Liver (tissue), 3 donors: ENCODE measurements at regions not wholly inside any gene's neighbourhood (a gene's known extent, or its start where the extent isn't known, plus 50 kb on each side); places are given as distances from the start of the nearest gene placed in this dataset.

Source experiments
- CTCF ChIP-seq: fragments of 150-350 bp; IDR thresholded peaks from 2 replicates; pipeline ENCODE4 v1.5.1; 2017; ENCODE audit warnings: improper control_type of control experiment, low read depth, low read length; ENCODE audit not compliant: missing input control
- JUND ChIP-seq, 2 donors: IDR thresholded peaks; 2 replicates each; pipeline ENCODE4 v1.6.1; 2016; ENCODE audit warnings: antibody characterized with exemption in 2 of 2
- MAX ChIP-seq: IDR thresholded peaks from 2 replicates; pipeline ENCODE4 v1.6.1; 2016; ENCODE audit warnings: antibody characterized with exemption
- REST ChIP-seq: IDR thresholded peaks from 2 replicates; pipeline ENCODE4 v1.6.1; 2016; ENCODE audit warnings: antibody characterized with exemption, mild to moderate bottlenecking
- SP1 ChIP-seq: IDR thresholded peaks from 2 replicates; pipeline ENCODE4 v1.6.1; 2018; ENCODE audit warnings: antibody characterized with exemption, mild to moderate bottlenecking
- TAF1 ChIP-seq: conservative IDR thresholded peaks from 2 replicates; pipeline ENCODE4 v1.6.1; 2016; ENCODE audit warnings: antibody characterized with exemption, mild to moderate bottlenecking
- YY1 ChIP-seq: IDR thresholded peaks from 2 replicates; pipeline ENCODE4 v1.6.1; 2016; ENCODE audit warnings: antibody characterized with exemption, mild to moderate bottlenecking
- ZBTB33 ChIP-seq: IDR thresholded peaks from 2 replicates; pipeline ENCODE4 v1.6.1; 2016; ENCODE audit warnings: antibody characterized with exemption
- donor health status: healthy.
- donor health status: healthy.

- TF ChIP-seq TAF1, result no peak
- TF ChIP-seq CTCF, result no peak
- TF ChIP-seq YY1, result no peak
- TF ChIP-seq ZBTB33, result no peak
- TF ChIP-seq REST, result no peak
- TF ChIP-seq MAX, result no peak
- TF ChIP-seq JUND (IDR thresholded peaks at IDR 0.05), result no peak
- TF ChIP-seq SP1, result no peak
Observed at GRCh38 chr16:62424206-62424605, 388.0 kb upstream of the CDH8 start.
